ENCODE measurements at regions not wholly inside any gene's neighbourhood (a gene's known extent, or its start where the extent isn't known, plus 50 kb on each side); places are given as distances from the start of the nearest gene placed in this dataset.

- TF ChIP-seq BHLHE40 (IDR thresholded peaks at IDR 0.05; ENCODE audit: borderline replicate concordance) (no peak), LEF1 (IDR thresholded peaks at IDR 0.05; ENCODE audit: borderline replicate concordance) (no peak), TARDBP (IDR thresholded peaks at IDR 0.05) (no peak), SP1 (IDR thresholded peaks at IDR 0.05) (no peak), HDGF (IDR thresholded peaks at IDR 0.05; ENCODE audit: borderline replicate concordance) (no peak), PKNOX1 (IDR thresholded peaks at IDR 0.05) (no peak)
Observed at GRCh38 chr9:135353935-135354334, 125.6 kb upstream of the PPP1R26 start.

All from HEK293T (cell line).